ENCODE measurements at regions not wholly inside any gene's neighbourhood (a gene's known extent, or its start where the extent isn't known, plus 50 kb on each side); places are given as distances from the start of the nearest gene placed in this dataset.

DNA sequence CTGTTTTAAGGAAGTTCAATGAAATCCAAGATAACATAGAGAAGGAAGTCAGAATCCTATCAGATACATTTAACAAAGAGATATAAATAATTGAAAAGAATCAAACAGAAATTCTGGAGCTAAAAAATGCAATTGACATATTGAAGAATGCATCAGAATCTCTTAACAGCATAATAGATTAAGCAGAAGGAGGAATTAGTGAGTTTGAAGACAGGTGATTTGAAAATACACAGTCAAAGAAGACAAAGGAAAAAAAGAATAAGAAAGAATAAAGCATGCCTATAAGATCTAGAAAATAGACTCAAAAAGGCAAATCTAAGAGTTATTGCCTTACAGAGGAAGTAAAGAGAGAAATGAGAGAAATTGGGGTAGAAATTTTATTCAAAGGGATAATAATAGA is 204.1 kb downstream of the SS18 start:
- no peak for TF ChIP-seq EZH2phosphoT487 (IDR thresholded peaks at IDR 0.05; ENCODE audit: insufficient read depth, low read depth)
- no peak for TF ChIP-seq EZH2 (IDR thresholded peaks at IDR 0.05; ENCODE audit: insufficient read depth, poor library complexity, severe bottlenecking)

Data from GM23248 (cell line).